AG04449 (cell line): ENCODE measurements at regions not wholly inside any gene's neighbourhood (a gene's known extent, or its start where the extent isn't known, plus 50 kb on each side); places are given as distances from the start of the nearest gene placed in this dataset.
"Not testable (repeated sequence)": the region's sequence is repeated elsewhere in the genome, so short reads cannot be mapped to it uniquely, and the experiment has no call there.

ENCODE experiments used
- CTCF ChIA-PET: fragments of 350-600 bp; formaldehyde crosslinking; extraction: SDS; loops from one replicate; lab custom pipeline; 2021; ENCODE audit warnings: antibody characterized with exemption; lab: Yijun Ruan, JAX
- POLR2A ChIA-PET: fragments of 400-600, 350-600 bp; formaldehyde crosslinking; extraction: SDS; loops from one replicate; lab custom pipeline; 2020; ENCODE audit warnings: antibody characterized with exemption, inconsistent platforms; lab: Yijun Ruan, JAX
- DNase-seq: peaks from one replicate; pipeline ENCODE4 v3.0.0-alpha.2; 2010; ENCODE audit warnings: low read depth, low spot score
- H3K4me3 ChIP-seq: 2 replicates; pipeline ENCODE4 v1.5.1; 2011; ENCODE audit warnings: low read depth, mild to moderate bottlenecking, control low read depth, low read length
- CTCF ChIP-seq: IDR thresholded peaks from one replicate; pipeline ENCODE4 v1.5.1; 2011; ENCODE audit warnings: mild to moderate bottlenecking, moderate library complexity, low read length, control low read depth, inconsistent platforms; ENCODE audit not compliant: insufficient read depth; ENCODE audit errors: missing control alignments

- H3K4me3 ChIP-seq = no peak overlapping the region
- CTCF ChIA-PET = no interaction called here
- no peak for DNase-seq
- no peak for TF ChIP-seq CTCF
- POLR2A ChIA-PET = no interaction called here
Observed at GRCh38 chr6:81002126-81002525, 750.4 kb downstream of the TENT5A start.

DNA sequence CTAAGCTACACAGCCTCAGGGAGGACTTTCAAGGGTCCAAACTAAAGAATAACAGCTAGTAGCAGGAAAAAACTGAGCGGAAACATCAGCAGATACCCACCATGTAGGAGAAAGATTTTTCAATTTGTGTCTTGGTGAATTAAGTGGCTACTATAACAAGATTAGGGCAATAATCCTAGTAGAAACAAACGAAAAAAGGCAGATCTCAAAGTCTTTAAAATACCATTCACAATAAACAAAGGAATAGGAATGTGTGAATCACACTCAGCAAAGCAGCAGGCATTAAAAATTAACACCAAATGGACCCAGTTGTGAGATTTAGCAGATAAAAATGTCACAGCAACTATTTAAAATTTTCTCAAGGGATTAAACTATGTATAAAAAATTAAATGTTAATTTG lies 761.2 kb downstream of the TENT5A start:
- no peak for TF ChIP-seq CTCF
- no peak overlapping the region for H3K4me3 ChIP-seq
- ChIA-PET POLR2A (no interaction called here), CTCF (interaction anchor here (0.5 kb wide), 1 partner anchor 41 kb away, joined by 3 read pairs; no protein-coding TSS in a partner anchor)
- no peak for DNase-seq

DNA sequence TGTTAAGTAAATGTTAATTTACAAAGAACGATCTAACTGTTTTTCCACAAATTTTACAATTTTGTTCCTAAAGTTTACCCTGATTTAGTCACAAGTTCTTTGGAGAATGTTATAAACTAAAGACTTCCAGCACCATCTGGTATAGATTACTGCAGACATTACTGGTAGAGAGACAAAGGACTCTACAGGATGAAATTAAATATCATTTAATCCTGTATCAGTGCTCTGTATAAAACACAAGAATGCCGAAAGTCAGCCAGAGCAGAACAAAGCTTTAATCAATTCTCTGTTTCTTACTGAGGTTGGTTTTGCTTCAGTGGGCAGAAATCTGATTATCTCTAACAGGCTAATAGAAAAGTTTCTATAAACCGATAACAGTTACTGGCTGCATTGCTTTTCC lies 763.6 kb downstream of the TENT5A start:
- TF ChIP-seq CTCF = no peak
- DNase-seq = no peak
- CTCF ChIA-PET = no interaction called here
- POLR2A ChIA-PET = no interaction called here
- H3K4me3 ChIP-seq = no peak overlapping the region

DNA sequence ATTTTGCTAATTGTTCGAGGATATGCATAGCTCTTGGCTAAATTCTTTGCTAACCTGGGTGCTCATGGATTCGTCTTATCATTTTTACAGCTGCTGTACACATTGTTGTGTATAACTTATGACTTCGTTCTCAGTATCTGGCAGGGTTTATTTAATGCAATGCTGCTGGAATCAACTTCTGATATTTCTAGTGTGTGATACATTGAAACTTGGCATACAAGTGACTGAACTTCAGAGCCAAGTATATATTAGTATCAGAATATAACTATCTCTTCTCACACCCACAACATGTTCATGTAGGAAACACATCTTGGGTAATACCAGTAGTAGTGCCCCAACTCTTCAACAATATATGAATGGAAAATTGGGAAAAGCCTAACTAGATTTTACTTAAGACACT lies 764.2 kb downstream of the TENT5A start:
- no peak overlapping the region for H3K4me3 ChIP-seq
- ChIA-PET CTCF (no interaction called here), POLR2A (no interaction called here)
- DNase-seq = no peak
- no peak for TF ChIP-seq CTCF

DNA sequence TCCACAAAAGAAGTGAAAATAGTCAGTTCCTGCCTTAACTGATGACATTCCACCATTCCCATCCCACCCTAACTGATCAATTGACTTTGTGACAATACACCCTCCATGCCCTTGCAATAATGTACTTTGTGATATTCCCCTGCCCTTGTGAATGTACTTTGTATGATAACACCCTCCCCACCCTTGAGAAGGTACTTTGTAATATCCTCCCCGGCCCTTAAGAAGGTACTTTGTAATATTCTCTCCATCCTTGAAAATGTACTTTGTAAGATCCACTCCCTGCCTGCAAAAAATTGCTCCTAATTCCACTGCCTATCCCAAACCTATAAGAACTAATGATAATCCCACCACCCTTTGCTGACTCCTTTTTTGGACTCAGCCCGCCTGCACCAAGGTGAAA lies 771.3 kb downstream of the TENT5A start:
- CTCF ChIA-PET, DNase-seq, POLR2A ChIA-PET, H3K4me3 ChIP-seq: not testable (repeated sequence)

GRCh38 chr6:80976336-80976735 lies 776.1 kb downstream of the TENT5A start:
- ChIA-PET POLR2A (no interaction called here), CTCF (no interaction called here)
- H3K4me3 ChIP-seq = no peak overlapping the region
- no peak for DNase-seq
- no peak for TF ChIP-seq CTCF

- ChIA-PET POLR2A (no interaction called here), CTCF (no interaction called here)
- no peak for TF ChIP-seq CTCF
- DNase-seq = no peak
- no peak overlapping the region for H3K4me3 ChIP-seq
Observed at GRCh38 chr6:80974579-80974978, 777.9 kb downstream of the TENT5A start.
